ENCODE measurements at regions not wholly inside any gene's neighbourhood (a gene's known extent, or its start where the extent isn't known, plus 50 kb on each side); places are given as distances from the start of the nearest gene placed in this dataset.
A peak's percentile ranks its signal among the peaks of the same experiment; 100 is the strongest.
"Not testable (repeated sequence)": the region's sequence is repeated elsewhere in the genome, so short reads cannot be mapped to it uniquely, and the experiment has no call there.

GRCh38 chr10:42533866-42534265 is 104.5 kb downstream of the ZNF33B start:
- DNase-seq: not testable (repeated sequence)

GRCh38 chr10:42532996-42533395 is 105.4 kb downstream of the ZNF33B start:
- DNase-seq: no peak

DNA sequence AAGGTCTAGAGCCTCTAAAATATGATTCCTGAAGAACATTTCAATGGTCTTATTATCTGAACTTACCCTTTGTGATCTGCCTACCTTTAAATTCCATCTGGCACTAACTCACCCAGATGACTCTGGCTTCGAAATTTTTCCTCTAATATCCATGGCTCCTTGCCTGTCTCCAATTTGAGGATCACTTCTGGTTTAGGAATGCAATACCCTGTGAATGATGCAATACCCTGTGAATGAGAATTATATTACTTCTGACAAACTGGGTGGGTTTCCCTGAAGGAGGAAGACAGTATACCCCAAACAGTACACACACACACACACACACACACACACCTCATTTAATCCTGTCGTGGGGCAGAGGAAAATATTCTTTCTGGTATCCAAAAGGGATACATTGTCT is 115.3 kb downstream of the ZNF33B start:
- no peak for DNase-seq

DNA sequence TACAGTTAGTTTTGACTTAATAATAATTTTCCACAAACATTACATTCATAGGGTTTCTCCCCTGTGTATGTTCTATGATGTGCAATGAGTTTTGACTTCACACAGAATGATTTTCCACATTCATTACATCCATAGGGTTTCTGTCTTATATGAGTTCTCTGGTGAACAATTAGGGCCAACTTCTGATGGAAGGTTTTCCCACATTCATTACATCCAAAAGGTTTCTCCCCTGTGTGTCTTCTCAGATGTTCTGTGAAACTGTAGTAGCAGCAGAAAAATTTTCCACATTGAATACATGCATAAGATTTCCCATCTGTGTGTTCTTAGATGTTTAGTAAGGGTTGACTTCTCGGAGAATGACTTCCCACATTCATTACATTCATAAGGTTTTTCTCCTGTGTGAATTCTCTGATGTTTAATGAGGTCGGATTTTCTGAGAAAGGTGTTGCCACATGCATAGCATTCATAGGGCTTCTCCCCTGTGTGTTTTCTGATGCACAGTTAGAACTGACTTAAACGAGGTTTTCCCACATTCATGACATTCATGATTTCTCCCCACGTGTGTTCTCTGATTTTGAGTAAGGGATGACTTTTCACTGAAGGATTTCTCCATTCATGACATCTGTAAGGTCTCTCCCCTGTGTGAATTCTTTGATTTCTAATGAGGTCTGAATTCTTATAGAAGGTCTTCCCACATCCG is 118.5 kb downstream of the ZNF33B start:
- no peak for DNase-seq

DNA sequence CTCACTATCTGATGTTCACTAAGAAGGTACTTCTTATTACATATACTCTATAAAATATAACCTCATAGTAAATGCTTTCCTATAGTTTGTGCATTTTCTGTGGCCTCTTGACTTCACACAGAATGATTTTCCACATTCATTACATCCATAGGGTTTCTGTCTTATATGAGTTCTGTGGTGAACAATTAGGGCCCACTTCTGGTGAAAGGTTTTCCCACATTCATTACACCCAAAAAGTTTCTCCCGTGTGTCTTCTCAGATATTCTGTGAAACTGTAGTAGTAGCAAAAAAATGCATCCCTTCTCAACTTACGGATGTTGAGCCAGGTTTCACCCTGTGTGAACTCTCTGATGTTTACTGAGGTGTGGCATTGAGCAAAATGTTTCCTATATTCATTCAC is 119.3 kb downstream of the ZNF33B start:
- DNase-seq: no peak

DNA sequence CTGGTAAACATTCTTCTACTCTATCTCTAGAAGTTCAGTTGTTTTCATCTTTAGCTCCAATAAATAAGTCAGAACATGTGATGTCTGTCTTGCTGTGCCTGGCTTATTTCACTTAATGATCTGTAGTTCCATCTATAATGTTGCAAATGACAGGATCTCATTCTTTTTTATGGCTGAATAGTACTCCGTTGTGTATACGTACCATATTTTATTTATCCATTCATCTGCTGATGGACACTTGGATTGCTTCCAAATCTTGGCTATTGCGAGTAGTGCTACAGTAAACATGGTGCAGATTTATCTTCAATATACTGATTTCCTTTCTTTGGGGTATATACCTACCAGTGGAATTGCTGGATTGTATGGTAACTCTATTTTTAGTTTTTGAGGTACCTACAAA is 124.4 kb downstream of the ZNF33B start:
- DNase-seq: no peak

DNA sequence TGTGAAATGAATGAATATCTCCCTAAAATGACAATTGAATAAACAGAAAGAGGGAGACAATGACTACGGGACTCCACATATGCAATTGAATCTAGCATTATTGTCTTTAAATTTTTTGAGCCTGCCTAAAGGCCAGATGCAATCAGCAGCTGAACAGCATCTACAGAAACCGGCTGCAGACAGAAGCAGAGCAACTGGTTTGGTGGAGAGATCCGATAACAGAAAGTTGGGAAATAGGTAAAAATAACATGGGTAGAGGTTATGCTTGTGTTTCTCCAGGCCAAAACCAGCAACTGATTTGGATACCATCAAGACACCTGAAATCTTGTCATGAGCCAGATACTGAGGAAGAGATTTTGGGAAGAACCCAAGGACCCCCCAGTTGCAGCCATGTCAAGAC is 146.6 kb downstream of the ZNF33B start:
- no peak for DNase-seq

GRCh38 chr10:42491001-42491592 is 147.3 kb downstream of the ZNF33B start:
- no peak for DNase-seq

GRCh38 chr10:42490368-42490767 is 148.0 kb downstream of the ZNF33B start:
- DNase-seq: no peak

GRCh38 chr10:42488416-42488815 is 150.0 kb downstream of the ZNF33B start:
- no peak for DNase-seq

DNA sequence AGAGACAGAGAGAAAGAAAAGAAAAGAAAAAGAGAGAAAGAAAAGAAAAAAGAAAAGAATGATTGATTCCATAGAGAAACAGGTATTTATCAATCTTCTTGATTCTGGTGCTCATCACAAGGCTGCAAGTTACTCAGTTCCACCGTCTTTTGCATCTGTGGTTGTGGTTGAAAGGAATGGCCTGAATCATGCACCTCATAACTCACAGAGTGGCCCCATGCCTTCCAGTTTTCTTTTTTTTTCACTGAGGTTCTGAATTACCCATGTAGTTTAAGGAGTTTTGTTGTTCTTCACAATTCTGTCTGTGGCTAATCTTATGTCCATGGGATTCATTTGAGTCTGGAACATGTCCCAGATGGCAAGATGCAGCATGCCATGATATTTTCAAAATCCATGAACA is 156.0 kb downstream of the ZNF33B start:
- no peak for DNase-seq

- DNase-seq: no peak
These were observed 159.3 kb downstream of the ZNF33B start for GRCh38 chr10:42479057-42479456.

DNA sequence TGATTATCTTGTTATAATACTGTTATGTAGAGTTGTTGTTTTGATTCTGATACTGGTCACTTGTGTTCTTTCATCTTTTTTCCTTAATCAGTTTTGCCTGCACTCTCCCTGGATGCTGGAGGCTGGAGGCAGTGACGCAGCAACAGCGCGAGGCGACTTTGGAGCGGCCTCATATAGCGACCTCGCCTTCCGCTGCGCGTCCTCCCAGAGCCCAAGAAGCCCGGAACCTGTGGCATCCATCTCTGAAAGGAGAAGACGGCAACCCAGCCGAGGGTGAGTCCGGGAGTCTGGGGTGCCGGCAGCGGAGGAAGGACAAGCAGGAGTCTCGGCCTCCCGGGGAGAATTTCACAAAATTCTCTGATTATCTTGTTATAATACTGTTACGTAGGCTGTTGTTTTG is 161.2 kb downstream of the ZNF33B start:
- DNase-seq: no peak

GRCh38 chr10:42476101-42476500 is 162.3 kb downstream of the ZNF33B start:
- DNase-seq: no peak

DNA sequence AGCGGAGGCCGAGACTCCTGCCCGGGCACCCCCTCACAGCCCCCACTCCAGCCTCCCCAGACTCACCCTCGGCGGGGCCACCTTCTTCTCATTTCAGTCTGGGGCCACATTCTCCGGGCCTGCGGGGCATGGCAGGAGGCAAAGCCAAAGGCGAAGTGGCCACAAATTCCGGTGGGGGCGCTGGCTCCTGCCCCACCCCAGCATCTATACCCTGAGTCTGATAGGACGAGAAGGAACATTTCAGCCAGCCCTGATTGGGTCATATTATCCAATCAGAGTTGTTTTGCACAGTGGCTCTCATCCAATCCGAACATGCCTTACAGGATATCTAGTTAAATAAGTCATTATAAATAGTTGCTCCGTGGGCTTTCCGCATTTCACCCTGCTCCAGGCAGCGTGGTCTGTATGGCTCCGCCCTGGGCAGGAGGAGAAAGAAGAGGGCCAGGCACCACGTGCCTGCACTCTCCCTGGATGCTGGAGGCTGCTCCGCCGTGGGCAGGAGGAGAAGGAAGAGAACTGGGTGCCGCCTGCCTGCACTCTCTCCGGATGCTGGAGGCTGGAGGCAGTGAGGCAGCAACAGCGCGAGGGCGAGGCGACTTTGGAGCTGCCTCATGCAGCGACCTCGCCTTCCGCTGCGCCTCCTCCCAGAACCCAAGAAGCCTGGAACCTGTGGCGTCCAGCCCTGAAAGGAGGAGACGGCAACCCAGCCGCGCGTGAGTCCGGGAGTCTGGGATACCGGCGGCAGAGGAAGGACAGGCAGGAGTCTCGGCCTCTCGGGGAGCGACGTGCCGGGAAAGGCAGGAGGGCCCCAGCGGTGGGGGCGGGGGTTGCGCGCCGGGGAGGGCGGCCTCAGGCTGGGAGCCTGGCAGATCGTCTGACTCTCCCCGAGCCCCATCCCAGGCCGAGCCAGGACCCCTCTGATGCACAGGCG is 162.9 kb downstream of the ZNF33B start:
- no peak for DNase-seq

- no peak for DNase-seq
These were observed 184.1 kb downstream of the ZNF33B start for GRCh38 chr10:42454313-42454712.

DNA sequence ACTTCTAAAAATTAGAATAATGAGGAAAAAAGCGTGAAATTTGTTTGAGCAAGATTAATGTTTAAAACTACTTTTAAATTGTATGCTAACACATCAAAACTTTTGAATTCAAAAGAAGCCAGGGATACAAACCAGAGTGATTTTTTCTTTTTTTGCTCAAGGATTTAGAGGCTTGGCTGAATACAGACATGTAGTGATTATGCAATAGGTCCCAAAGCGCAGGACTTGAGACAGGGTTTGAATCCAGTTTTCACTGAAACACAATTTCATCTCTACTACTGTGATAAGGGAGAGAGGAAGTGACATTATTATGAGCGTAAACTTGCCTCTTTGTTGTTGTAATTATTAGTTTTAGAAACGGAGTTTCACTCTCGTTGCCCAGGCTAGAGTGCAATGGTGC is 207.3 kb downstream of the ZNF33B start:
- no peak for DNase-seq

GRCh38 chr10:42428534-42428933 is 209.8 kb downstream of the ZNF33B start:
- no peak for DNase-seq

- no peak for DNase-seq
These were observed 215.5 kb downstream of the ZNF33B start for GRCh38 chr10:42422911-42423310.

- DNase-seq: no peak
These were observed 216.6 kb downstream of the ZNF33B start for GRCh38 chr10:42421812-42422211.

DNA sequence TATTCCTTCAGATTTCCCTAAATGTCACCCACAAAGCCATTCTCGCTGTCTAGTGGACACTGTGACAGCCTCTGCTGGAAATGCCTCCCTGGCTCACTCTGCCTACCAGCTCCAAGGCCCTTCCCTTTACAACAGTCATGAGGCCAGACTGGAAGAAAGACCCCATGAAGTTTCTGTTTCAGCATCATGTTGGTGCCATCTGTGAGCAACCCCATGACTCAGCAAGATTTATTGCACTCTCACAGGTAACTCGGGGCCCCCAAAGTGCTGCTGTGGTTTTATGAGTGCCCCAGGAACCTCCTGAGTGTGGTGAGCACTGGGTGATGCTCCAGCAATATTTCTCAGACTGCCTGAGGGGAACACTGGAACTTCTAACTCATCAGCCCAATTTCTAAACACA is 218.6 kb downstream of the ZNF33B start:
- no peak for DNase-seq

- DNase-seq: no peak
These were observed 257.3 kb downstream of the ZNF33B start for GRCh38 chr10:42380926-42381547.

GRCh38 chr10:42367532-42368230 is 270.7 kb downstream of the ZNF33B start:
- peak; percentile 88 for DNase-seq
